ENCODE measurements at regions not wholly inside any gene's neighbourhood (a gene's known extent, or its start where the extent isn't known, plus 50 kb on each side); places are given as distances from the start of the nearest gene placed in this dataset.

- TF ChIP-seq CTCF (IDR thresholded peaks at IDR 0.05) (no peak), POLR2A (IDR thresholded peaks at IDR 0.05) (no peak), POLR2AphosphoS5 (IDR thresholded peaks at IDR 0.05; ENCODE audit: insufficient read depth in 1 of 2, low read depth in 1 of 2) (no peak)
Observed at GRCh38 chr11:112639469-112639868, 321.8 kb upstream of the NCAM1 start.

All from vagina (tissue), 2 donors.